HG03066 (cell line): ENCODE measurements at regions not wholly inside any gene's neighbourhood (a gene's known extent, or its start where the extent isn't known, plus 50 kb on each side); places are given as distances from the start of the nearest gene placed in this dataset.
"Not testable (repeated sequence)": the region's sequence is repeated elsewhere in the genome, so short reads cannot be mapped to it uniquely, and the experiment has no call there.

ENCODE experiments used
- ATAC-seq: cut with Tn5 transposase; IDR thresholded peaks from one replicate; pipeline ENCODE4 v1.9.1; 2021; ENCODE audit warnings: low read depth; ENCODE audit not compliant: unreplicated experiment

DNA sequence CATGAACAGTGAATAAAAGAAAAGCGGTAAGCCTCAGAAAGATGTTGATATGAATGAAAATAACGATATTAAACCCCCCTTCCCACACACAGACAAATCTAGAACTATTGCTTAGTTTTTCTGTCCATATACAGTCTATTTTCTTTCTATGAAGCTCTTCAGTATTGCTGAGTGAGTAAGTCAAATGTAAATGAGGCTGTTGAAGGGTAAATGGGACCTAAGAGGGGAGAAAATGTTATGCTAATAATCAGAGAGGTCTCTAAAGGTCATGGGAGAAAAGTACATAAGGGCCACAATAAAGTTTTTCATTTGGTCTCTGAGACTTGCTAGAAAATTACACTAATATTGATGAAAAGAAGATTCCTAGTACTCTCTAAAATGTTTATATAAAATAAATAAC, 56.2 kb downstream of the PABPC4L start:
- ATAC-seq, result no peak

DNA sequence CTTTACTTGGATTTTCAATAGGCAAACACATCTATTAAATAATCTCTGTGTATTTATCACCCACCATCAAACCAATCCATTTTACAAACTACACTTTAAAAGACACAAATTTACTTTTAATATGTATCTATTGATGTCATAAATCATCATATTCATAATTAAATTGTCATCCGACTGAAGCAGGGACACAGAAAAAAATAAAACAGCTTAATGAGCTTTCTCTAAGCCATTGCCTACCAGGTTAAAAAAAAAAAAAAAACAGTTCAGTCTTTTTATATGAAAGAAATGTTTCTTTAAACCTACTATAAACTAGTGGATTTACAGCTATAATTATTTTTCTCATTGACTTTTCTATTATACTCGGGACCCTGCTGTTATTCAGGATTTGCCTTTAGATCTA, 57.3 kb downstream of the PABPC4L start:
- no peak for ATAC-seq

DNA sequence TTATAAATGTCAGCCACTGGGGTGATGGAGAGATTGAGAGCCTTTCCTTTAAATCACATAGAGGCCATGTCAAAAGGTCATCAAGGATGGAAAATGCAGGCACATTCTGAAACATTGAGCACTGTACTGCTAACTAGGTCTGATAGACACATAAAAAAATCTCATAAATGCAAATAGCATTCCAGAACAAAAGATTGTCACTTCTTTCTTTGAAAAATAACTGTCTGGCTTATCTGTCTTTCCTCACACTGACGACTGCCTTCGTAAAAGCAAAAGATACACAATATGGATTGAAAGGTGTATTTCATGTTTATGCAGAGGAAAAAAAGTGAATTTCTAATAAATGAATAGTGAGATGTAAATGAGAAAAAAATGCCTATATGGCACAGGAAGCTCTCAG, 59.9 kb downstream of the PABPC4L start:
- ATAC-seq, result no peak

GRCh38 chr4:134139188-134139587, 62.4 kb downstream of the PABPC4L start:
- ATAC-seq, result no peak

- ATAC-seq, result no peak
These were observed 69.4 kb downstream of the PABPC4L start for GRCh38 chr4:134132086-134132783.

DNA sequence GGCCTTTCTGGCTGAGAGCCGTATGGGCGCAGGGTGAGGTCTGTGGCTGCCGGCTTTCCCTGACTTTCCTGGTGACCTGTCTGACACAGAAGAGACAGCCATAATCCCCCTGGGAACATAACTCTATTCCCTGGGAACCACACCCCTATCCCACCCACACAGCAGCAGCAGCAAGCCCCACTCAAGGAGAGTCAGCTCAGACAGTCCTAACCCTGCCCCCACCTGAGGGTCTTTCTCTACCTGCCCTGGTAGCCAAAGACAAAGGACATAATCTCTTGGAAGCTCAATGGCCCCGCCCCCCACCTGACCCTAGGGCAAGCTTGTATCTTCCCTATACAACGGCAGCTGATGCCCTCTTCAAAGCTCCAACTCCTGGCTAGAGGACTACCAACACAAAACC, 74.6 kb downstream of the PABPC4L start:
- ATAC-seq, result no peak

DNA sequence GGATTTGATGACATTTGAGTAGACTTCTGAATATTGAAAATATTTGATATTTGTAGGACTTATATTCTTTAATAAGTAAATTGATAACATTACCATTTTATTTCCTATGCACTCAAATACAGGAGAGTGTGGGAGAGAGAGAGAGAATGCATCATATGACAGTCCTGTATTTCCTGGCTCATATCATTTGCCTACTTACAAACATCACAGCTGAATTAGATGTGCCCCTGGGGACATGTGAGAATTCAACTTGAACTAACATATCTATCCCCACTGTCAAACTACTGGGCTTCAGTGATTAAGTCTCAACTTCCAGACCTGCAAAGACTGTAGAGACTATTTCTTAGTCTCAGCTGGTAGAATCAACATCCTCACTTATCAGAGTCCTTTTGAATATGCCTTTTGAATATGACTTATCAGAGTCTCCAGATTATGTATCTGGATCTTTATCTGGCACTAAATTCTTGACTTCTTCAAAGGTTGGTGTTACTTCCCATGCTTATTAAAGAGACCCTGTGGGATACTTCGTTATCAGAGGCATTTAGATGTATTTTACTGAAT, 75.5 kb downstream of the PABPC4L start:
- ATAC-seq, result no peak

DNA sequence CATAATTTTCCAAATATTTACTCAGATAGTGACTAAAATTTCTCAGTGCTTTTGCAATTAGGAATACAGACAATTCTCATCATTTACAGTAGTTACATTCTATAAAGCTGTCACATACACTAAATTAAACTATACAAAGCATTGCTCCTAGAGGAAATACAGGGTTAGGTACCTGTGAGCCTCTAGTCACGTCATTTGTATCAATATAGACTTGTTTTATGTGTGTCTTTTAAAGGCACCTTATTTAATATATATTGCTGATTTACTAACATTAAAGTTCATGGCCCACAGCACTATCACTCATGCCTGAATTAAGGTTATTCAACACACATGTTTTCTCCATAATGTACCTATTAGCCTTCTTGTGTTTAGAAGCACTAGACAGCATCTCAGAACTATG, 78.7 kb downstream of the PABPC4L start:
- ATAC-seq, result no peak

DNA sequence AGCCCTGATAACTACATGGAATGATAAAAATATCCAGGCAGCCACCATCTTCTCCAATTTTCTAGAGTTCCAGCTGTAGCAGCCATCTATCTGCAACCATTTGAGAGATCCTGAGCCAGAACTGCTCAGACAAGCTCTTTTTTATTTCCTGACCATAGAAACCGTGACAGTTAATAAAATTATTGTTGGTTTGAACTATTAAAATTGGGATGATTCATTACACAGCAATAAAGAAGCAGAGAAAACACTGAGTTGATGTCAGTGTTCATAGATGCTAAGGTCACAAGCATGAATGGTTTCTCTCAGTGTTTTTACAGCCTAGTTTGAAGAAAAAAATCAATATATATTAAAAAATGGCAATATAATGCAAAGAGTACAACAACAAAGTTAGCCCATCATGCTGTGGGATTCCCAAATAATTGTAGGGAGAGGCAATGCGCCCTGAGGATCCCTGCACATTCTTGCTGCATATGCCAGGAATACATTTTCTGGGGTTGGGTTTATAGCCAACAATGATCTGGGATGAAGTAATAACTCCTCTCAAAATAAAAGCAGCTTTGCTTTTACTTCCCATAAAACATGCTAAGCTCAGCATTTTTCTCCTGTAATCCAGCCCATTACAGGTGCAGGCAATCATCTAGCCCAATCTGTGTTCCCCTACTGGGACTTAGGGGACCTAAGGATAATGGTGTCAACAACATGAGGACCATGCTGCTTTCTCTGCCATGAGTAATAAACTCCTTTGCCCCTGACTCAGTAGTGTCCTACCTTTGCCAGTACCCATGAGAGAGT, 84.0 kb downstream of the PABPC4L start:
- ATAC-seq, result no peak

- no peak for ATAC-seq
These were observed 111.7 kb downstream of the PABPC4L start for GRCh38 chr4:134089885-134090284.

DNA sequence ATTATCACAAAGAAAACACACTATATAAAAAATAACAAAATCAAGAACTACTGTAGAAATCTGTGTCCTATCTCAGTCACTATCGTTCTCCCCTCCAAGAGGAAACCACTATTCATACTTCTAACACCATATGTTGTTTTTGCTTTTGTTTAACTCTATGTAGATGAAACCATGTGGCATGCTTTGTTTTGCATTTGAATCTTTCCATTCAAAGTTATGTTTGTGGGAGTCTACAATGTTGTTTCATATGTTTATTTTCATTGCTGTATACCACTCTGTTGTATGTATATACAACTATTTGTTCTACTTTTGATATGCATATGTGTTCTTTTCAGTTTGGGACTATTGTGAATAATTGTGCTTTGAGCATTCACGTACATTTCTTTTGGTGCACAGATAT, 116.1 kb downstream of the PABPC4L start:
- ATAC-seq, result no peak

- not testable (repeated sequence) for ATAC-seq
These were observed 122.5 kb downstream of the PABPC4L start for GRCh38 chr4:134079085-134079484.

- ATAC-seq, result peak; percentile 84
These were observed 123.2 kb downstream of the PABPC4L start for GRCh38 chr4:134078230-134078914.

DNA sequence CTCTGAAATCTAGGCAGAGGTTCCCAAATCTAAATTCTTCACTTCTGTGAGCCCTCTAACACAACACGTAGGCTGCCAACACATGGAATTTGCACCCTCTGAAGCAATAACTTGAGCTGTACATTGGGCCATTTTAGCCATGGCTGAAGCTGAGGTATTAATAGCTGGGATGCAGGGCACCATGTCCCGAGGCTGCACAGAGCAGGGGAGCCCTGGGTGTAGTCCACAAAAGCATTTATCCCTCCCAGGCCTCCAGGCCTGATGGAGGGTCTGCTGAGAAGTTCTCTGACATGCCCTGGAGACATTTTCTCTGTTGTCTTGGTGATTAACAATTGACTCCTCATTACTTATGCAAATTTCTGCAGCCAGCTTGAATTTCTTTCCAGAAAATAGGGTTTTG, 127.9 kb downstream of the PABPC4L start:
- no peak for ATAC-seq

GRCh38 chr4:134072137-134072536, 129.5 kb downstream of the PABPC4L start:
- no peak for ATAC-seq

DNA sequence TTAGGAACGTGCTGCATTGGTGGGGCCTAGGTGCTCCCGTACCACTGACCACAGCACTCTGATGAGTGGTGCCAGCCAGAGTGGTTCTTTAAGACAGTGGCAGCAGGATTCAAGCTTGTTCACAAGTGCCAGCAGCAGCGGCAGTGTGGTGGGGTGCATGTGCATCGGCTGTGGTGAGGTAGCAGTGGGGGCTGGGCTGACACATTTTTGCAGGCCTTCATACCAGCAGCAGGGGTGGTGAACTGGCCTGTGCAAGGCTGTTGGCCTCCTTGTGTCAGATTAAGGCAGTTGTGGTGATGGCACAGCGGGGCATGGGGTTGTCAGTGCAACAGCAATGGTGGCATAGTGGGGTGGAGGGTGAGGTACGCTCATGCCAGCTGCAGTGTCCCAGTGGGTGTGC, 131.4 kb downstream of the PABPC4L start:
- ATAC-seq, result no peak

GRCh38 chr4:134057356-134057755, 144.2 kb downstream of the PABPC4L start:
- ATAC-seq, result no peak

- ATAC-seq, result not testable (repeated sequence)
These were observed 155.4 kb downstream of the PABPC4L start for GRCh38 chr4:134046221-134046620.

DNA sequence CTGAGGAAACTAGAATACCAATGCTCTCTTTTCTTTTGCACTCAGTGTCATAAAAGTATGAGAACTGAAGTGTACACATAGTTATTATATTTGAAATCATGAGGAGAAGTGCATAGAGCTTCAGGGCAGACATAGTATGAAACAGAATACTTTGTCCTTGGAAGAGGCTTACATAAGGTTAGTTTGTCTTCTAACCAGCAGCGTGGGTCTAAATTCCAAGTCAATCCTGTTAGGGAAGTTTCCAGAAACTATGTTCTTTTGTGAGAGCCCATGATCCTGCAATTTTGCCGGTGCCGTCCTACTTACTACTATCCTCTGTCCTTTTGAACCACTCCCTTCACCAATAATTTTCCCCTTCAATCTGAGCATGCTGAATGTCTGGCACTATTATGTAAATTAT, 156.2 kb downstream of the PABPC4L start:
- ATAC-seq, result no peak

DNA sequence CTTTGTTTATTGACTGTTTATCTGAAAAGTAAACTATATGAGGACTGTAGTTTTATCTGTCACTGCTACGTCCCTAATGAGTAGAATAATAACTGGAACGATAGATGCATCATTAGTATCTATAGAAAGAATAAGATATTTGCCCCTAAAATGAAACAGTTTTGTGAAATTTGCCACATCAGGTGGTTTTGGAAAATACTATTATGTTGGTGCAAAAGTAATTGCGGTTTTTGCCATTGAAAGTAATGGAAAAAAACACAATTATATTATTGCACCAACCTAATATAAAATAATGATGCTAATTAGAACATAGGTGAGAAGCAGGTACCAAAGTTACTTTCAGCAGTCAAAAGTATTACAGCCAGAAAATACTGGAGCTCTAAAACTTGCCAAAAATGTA, 158.3 kb downstream of the PABPC4L start:
- no peak for ATAC-seq

GRCh38 chr4:134028421-134028820, 173.2 kb downstream of the PABPC4L start:
- no peak for ATAC-seq
